Natural killer cell (primary cell): ENCODE measurements at regions not wholly inside any gene's neighbourhood (a gene's known extent, or its start where the extent isn't known, plus 50 kb on each side); places are given as distances from the start of the nearest gene placed in this dataset.

Experiments
- ATAC-seq, 3 donors: fragments of 150-1000 bp in 2 of 3; fragments of 200-7000 bp in 1 of 3; cut with Tn5 transposase; 1 replicate in 1 of 3; 2 replicates in 2 of 3; pipeline ENCODE4 v1.10.0; 2021; ENCODE audit warnings: mild to moderate bottlenecking in 2 of 3, moderate library complexity in 2 of 3
- DNase-seq, 2 donors: peaks; one replicate each; pipeline versions ENCODE4 v3.0.0 to v3.0.0-alpha.2; 2013 to 2021; ENCODE audit warnings: mixed read lengths in 1 of 2
- H3K27ac ChIP-seq: one replicate; pipeline ENCODE4 v1.5.1; 2013; ENCODE audit warnings: mild to moderate bottlenecking, low read length
- H3K27me3 ChIP-seq: one replicate; pipeline ENCODE4 v1.6.1; 2013; ENCODE audit warnings: low read length; ENCODE audit not compliant: control insufficient read depth, insufficient read depth
- H3K36me3 ChIP-seq: one replicate; pipeline ENCODE4 v1.6.1; 2013; ENCODE audit warnings: low read length; ENCODE audit not compliant: control insufficient read depth, insufficient read depth
- H3K4me1 ChIP-seq: one replicate; pipeline ENCODE4 v1.6.1; 2013; ENCODE audit warnings: low read length; ENCODE audit not compliant: control insufficient read depth, insufficient read depth
- H3K4me3 ChIP-seq: one replicate; pipeline ENCODE4 v1.5.1; 2013; ENCODE audit warnings: low read length
- H3K9me3 ChIP-seq: one replicate; pipeline ENCODE4 v1.6.1; 2013; ENCODE audit warnings: low read length; ENCODE audit not compliant: control insufficient read depth, insufficient read depth
- H3K27ac Mint-ChIP-seq, 2 donors: one replicate each; pipeline ENCODE4 v1.8.0; 2022; ENCODE audit warnings: mild to moderate bottlenecking in 2 of 2, mixed read lengths in 2 of 2, moderate library complexity in 1 of 2
- H3K27me3 Mint-ChIP-seq, 2 donors: one replicate each; pipeline ENCODE4 v1.8.0; 2022; ENCODE audit warnings: low read depth in 2 of 2, mixed read lengths in 2 of 2
- H3K36me3 Mint-ChIP-seq: one replicate; pipeline ENCODE4 v1.8.0; 2022; ENCODE audit warnings: mixed read lengths
- H3K4me1 Mint-ChIP-seq, 2 donors: one replicate each; pipeline ENCODE4 v1.8.0; 2022; ENCODE audit warnings: mixed read lengths in 2 of 2
- H3K4me3 Mint-ChIP-seq: one replicate; pipeline ENCODE4 v1.8.0; 2022; ENCODE audit warnings: mild to moderate bottlenecking, moderate library complexity, mixed read lengths
- H3K9me3 Mint-ChIP-seq, 2 donors: one replicate each; pipeline ENCODE4 v1.8.0; 2022; ENCODE audit warnings: mixed read lengths in 2 of 2
- WGBS: methylation state at CpG from one replicate; pipeline ENCODE4 v1.1.7; 2013; ENCODE audit warnings: missing lambda C conversion rate; ENCODE audit not compliant: insufficient coverage; 5-methylcytosine and 5-hydroxymethylcytosine counted together
- intact Hi-C: fragments of 100-400 bp; cut with micrococcal nuclease; formaldehyde crosslinking; loops from one replicate; pipeline ENCODE4 v1.14.2; 2022
- TF ChIP-seq, protein P1 (sequence below): fragments of 200-600 bp; IDR thresholded peaks from one replicate; pipeline ENCODE4 v1.8.0; 2022; ENCODE audit warnings: antibody characterized with exemption

DNA sequence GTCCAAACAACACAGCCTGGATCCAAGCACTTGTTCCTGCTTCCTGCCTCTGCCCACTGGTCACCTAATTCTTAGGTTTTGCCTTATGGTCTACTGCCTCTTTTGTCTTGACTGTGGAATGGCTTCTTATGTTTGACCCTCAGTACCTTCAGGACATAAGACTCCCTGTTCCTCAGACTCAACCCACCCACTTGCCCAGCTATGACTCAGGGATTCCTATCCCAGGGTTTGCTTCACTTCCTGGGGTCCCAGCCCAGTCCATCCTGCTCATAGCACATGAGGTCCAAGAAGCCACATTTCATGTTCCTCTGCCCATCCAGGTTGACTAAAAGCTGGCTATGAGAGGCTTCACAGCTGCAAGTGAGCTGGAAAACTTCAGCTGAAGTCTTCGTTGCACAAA, 320.9 kb upstream of the CDH5 start:
- Mint-ChIP-seq H3K4me1 (peaks cover 1% of the 10 kb centered on the region in 2 donors), H3K9me3 (no peaks in the 10 kb centered on the region), H3K27me3 (peaks cover 10 to 26% of the 10 kb centered on the region in 2 donors), H3K4me3 (no peak overlapping the region), H3K36me3 (no peaks in the 10 kb centered on the region), H3K27ac (no peak overlapping the region)
- Histone ChIP-seq H3K4me1 (no peaks in the 10 kb centered on the region), H3K36me3 (no peaks in the 10 kb centered on the region), H3K27ac (no peak overlapping the region), H3K4me3 (no peak overlapping the region), H3K9me3 (no peaks in the 10 kb centered on the region), H3K27me3 (no peaks in the 10 kb centered on the region)
- TF ChIP-seq, protein P1, sequence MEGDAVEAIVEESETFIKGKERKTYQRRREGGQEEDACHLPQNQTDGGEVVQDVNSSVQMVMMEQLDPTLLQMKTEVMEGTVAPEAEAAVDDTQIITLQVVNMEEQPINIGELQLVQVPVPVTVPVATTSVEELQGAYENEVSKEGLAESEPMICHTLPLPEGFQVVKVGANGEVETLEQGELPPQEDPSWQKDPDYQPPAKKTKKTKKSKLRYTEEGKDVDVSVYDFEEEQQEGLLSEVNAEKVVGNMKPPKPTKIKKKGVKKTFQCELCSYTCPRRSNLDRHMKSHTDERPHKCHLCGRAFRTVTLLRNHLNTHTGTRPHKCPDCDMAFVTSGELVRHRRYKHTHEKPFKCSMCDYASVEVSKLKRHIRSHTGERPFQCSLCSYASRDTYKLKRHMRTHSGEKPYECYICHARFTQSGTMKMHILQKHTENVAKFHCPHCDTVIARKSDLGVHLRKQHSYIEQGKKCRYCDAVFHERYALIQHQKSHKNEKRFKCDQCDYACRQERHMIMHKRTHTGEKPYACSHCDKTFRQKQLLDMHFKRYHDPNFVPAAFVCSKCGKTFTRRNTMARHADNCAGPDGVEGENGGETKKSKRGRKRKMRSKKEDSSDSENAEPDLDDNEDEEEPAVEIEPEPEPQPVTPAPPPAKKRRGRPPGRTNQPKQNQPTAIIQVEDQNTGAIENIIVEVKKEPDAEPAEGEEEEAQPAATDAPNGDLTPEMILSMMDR = no peak
- WGBS = 95% methylated on average over 1 of the region's 1 CpG
- intact Hi-C loops = no loop called here
- no peak for ATAC-seq
- no peak for DNase-seq

DNA sequence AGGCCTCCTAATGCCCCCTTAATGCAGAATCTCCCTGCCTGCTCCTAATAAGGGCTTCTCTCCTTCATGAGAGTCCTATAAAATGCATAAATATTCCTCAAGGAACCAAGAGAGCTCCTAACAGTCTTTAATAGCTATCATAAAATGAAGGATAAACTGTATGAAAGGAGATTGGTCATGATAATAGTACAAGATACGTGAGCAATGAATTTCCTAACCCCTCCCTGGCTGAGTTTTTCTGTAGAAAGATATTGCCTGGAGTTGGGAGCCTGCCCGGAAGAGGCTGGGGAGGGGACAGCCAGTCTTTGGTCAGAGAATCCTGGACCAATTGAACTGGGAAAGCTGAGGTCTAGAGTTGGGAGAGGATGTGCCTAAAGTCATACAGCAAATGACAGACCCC, 321.9 kb upstream of the CDH5 start:
- H3K4me3 ChIP-seq = no peak overlapping the region
- Mint-ChIP-seq H3K27ac (no peak overlapping the region), H3K36me3 (no peaks in the 10 kb centered on the region), H3K9me3 (no peaks in the 10 kb centered on the region), H3K4me3 (no peak overlapping the region), H3K27me3 (peaks cover 10 to 26% of the 10 kb centered on the region in 2 donors), H3K4me1 (peaks cover 12% of the 10 kb centered on the region in 2 donors)
- no peaks in the 10 kb centered on the region for H3K27me3 ChIP-seq
- no peak for ATAC-seq
- H3K4me1 ChIP-seq = no peaks in the 10 kb centered on the region
- TF ChIP-seq, protein P1 = no peak
- intact Hi-C loops = no loop called here
- 63% methylated on average over 2 of the region's 2 CpGs for WGBS
- no peak for DNase-seq
- H3K36me3 ChIP-seq = no peaks in the 10 kb centered on the region
- no peaks in the 10 kb centered on the region for H3K9me3 ChIP-seq
- H3K27ac ChIP-seq = no peak overlapping the region

DNA sequence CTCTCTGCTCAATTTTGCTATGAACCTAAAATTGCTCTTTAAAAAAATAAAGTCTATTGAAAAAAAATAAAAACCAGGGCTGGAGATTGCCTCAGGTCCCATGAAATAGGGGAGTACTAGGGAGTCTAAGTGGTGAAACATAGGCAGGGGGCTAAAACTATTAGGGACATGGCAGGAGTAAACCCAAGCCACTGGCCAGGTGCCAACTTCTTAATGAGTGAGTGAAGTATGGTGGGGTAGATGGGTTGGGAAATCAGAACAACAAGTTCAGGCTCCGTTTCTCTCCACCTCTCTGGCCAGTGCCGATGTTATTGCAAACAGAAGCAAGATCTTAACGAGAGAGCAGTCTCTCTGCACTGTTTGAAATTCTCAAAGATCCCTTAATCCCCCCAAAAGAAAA, 322.4 kb upstream of the CDH5 start:
- Mint-ChIP-seq H3K36me3 (no peaks in the 10 kb centered on the region), H3K4me1 (peaks cover 16 to 17% of the 10 kb centered on the region in 2 donors), H3K9me3 (no peaks in the 10 kb centered on the region), H3K27ac (no peak overlapping the region), H3K27me3 (peaks cover 10 to 26% of the 10 kb centered on the region in 2 donors), H3K4me3 (no peak overlapping the region)
- Histone ChIP-seq H3K27me3 (no peaks in the 10 kb centered on the region), H3K4me3 (no peak overlapping the region), H3K4me1 (no peaks in the 10 kb centered on the region), H3K27ac (no peak overlapping the region), H3K36me3 (no peaks in the 10 kb centered on the region), H3K9me3 (no peaks in the 10 kb centered on the region)
- WGBS = 81% methylated on average over 3 of the region's 3 CpGs
- ATAC-seq (no peak), DNase-seq (no peak)
- intact Hi-C loops = no loop called here
- TF ChIP-seq, protein P1 = no peak

DNA sequence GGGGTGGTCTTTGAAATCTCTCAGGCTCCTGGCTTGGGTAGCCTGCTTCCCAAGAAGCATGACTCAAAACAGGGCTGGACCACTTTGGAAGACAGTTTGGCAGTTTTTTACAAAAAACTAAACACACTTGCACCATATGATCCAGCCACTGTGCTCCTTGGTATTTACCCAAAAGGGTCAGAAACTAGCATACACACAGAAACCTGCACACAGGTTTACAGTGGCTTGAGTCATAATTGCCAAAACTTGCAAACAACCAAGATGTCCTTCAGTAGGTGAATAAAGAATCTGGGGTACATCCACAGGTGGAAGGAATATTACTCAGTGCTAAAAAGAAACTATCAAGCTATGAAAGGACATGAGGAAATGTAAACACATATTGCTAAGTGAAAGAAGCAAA, 323.2 kb upstream of the CDH5 start:
- no peaks in the 10 kb centered on the region for H3K36me3 ChIP-seq
- ATAC-seq (no peak), DNase-seq (no peak)
- TF ChIP-seq, protein P1 = no peak
- H3K27ac ChIP-seq = no peak overlapping the region
- no peaks in the 10 kb centered on the region for H3K27me3 ChIP-seq
- Mint-ChIP-seq H3K27ac (no peak overlapping the region), H3K27me3 (peaks cover 8 to 24% of the 10 kb centered on the region in 2 donors), H3K4me3 (no peak overlapping the region), H3K9me3 (no peaks in the 10 kb centered on the region), H3K36me3 (no peaks in the 10 kb centered on the region), H3K4me1 (peaks cover 23% of the 10 kb centered on the region in 2 donors)
- no peak overlapping the region for H3K4me3 ChIP-seq
- intact Hi-C loops = no loop called here
- no peaks in the 10 kb centered on the region for H3K9me3 ChIP-seq
- H3K4me1 ChIP-seq = no peaks in the 10 kb centered on the region
